H1 (cell line): ENCODE measurements at regions not wholly inside any gene's neighbourhood (a gene's known extent, or its start where the extent isn't known, plus 50 kb on each side); places are given as distances from the start of the nearest gene placed in this dataset.

Experiments
- CHD1 ChIP-seq: IDR thresholded peaks from 2 replicates; pipeline ENCODE4 v1.6.1; 2012; ENCODE audit warnings: low read depth, low read length, improper control_type of control experiment
- EGR1 ChIP-seq: IDR thresholded peaks from 2 replicates; pipeline ENCODE4 v1.6.1; 2011; ENCODE audit warnings: low read depth, low read length, borderline replicate concordance
- EP300 ChIP-seq, 2 experiments: IDR thresholded peaks; 1 replicate in 1 of 2; 2 replicates in 1 of 2; pipeline ENCODE4 v1.6.1; 2011 to 2012; ENCODE audit warnings: low read depth in 2 of 2, low read length in 2 of 2, mild to moderate bottlenecking in 2 of 2, borderline replicate concordance in 1 of 2, inconsistent platforms in 1 of 2, moderate library complexity in 1 of 2
- GTF2F1 ChIP-seq: IDR thresholded peaks from 2 replicates; pipeline ENCODE4 v1.6.1; 2012; ENCODE audit warnings: low read depth, low read length, improper control_type of control experiment, borderline replicate concordance
- PHF8 ChIP-seq: fragments of 200-600 bp; sonication (generic); conservative IDR thresholded peaks from 2 replicates; pipeline ENCODE4 v1.7.1; 2012; ENCODE audit warnings: low read depth, mild to moderate bottlenecking, inconsistent platforms, low read length, moderate library complexity
- SAP30 ChIP-seq: fragments of 300-600 bp; sonication (generic); IDR thresholded peaks from 2 replicates; pipeline ENCODE4 v1.7.1; 2012; ENCODE audit warnings: low read length, moderate library complexity, mild to moderate bottlenecking, inconsistent platforms; ENCODE audit not compliant: insufficient read depth, insufficient replicate concordance
- SIRT6 ChIP-seq: IDR thresholded peaks from one replicate; pipeline ENCODE4 v1.7.1; 2012; ENCODE audit warnings: low read length, inconsistent platforms
- TF ChIP-seq, protein P1 (sequence below): IDR thresholded peaks from 2 replicates; pipeline ENCODE4 v1.6.1; 2012; ENCODE audit warnings: low read length, inconsistent platforms
- TF ChIP-seq, protein P2 (sequence below): IDR thresholded peaks from 2 replicates; pipeline ENCODE4 v1.6.1; 2011; ENCODE audit warnings: low read length, improper control_type of control experiment
- TF ChIP-seq, protein P3 (sequence below): IDR thresholded peaks from 2 replicates; pipeline ENCODE4 v1.6.1; 2011; ENCODE audit warnings: low read depth, mild to moderate bottlenecking, low read length; ENCODE audit not compliant: insufficient read depth

DNA sequence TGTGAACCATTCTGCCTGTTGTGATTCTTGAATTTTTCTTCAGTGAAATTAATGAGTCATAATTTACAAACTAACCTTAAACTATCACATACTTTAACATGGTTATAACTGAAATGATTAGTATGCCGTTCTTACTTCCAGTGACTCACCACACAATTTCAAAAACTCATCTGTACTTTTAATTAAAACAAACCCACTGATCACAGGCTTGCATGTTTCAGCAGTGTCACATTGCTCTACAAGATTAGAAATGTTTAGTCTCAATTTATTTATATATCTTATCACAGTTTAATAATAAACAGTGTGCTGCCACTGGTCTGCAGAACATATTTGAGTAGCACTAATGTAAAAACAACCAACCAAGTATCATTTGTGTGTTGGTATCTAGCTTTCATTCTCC, 2227.9 kb upstream of the PCDH20 start (continued):
- TF ChIP-seq, protein P1, sequence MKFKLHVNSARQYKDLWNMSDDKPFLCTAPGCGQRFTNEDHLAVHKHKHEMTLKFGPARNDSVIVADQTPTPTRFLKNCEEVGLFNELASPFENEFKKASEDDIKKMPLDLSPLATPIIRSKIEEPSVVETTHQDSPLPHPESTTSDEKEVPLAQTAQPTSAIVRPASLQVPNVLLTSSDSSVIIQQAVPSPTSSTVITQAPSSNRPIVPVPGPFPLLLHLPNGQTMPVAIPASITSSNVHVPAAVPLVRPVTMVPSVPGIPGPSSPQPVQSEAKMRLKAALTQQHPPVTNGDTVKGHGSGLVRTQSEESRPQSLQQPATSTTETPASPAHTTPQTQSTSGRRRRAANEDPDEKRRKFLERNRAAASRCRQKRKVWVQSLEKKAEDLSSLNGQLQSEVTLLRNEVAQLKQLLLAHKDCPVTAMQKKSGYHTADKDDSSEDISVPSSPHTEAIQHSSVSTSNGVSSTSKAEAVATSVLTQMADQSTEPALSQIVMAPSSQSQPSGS, result no peak
- no peak for TF ChIP-seq GTF2F1
- no peak for TF ChIP-seq EGR1
- no peak for TF ChIP-seq SAP30
- no peak for TF ChIP-seq EP300 (IDR thresholded peaks at IDR 0.05; ENCODE audit: borderline replicate concordance in 1 of 2, low read depth in 2 of 2, low read length in 2 of 2)
- no peak for TF ChIP-seq CHD1
- TF ChIP-seq, protein P2, sequence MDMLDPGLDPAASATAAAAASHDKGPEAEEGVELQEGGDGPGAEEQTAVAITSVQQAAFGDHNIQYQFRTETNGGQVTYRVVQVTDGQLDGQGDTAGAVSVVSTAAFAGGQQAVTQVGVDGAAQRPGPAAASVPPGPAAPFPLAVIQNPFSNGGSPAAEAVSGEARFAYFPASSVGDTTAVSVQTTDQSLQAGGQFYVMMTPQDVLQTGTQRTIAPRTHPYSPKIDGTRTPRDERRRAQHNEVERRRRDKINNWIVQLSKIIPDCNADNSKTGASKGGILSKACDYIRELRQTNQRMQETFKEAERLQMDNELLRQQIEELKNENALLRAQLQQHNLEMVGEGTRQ, result no peak
- TF ChIP-seq, protein P3, sequence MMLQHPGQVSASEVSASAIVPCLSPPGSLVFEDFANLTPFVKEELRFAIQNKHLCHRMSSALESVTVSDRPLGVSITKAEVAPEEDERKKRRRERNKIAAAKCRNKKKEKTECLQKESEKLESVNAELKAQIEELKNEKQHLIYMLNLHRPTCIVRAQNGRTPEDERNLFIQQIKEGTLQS, result no peak
- TF ChIP-seq PHF8, result no peak
- no peak for TF ChIP-seq SIRT6
